ENCODE measurements at regions not wholly inside any gene's neighbourhood (a gene's known extent, or its start where the extent isn't known, plus 50 kb on each side); places are given as distances from the start of the nearest gene placed in this dataset.
"Not testable (repeated sequence)": the region's sequence is repeated elsewhere in the genome, so short reads cannot be mapped to it uniquely, and the experiment has no call there.

- no peak overlapping the region for H3K27ac ChIP-seq (ENCODE audit: low read length)
- TF ChIP-seq EZH2 (IDR thresholded peaks at IDR 0.05; ENCODE audit: low read length, unreplicated experiment), result no peak
- no peak for TF ChIP-seq EZH2phosphoT487 (IDR thresholded peaks at IDR 0.05; ENCODE audit: borderline replicate concordance, low read length)
- TF ChIP-seq, protein P1, sequence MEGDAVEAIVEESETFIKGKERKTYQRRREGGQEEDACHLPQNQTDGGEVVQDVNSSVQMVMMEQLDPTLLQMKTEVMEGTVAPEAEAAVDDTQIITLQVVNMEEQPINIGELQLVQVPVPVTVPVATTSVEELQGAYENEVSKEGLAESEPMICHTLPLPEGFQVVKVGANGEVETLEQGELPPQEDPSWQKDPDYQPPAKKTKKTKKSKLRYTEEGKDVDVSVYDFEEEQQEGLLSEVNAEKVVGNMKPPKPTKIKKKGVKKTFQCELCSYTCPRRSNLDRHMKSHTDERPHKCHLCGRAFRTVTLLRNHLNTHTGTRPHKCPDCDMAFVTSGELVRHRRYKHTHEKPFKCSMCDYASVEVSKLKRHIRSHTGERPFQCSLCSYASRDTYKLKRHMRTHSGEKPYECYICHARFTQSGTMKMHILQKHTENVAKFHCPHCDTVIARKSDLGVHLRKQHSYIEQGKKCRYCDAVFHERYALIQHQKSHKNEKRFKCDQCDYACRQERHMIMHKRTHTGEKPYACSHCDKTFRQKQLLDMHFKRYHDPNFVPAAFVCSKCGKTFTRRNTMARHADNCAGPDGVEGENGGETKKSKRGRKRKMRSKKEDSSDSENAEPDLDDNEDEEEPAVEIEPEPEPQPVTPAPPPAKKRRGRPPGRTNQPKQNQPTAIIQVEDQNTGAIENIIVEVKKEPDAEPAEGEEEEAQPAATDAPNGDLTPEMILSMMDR (conservative IDR thresholded peaks at IDR 0.05; ENCODE audit: low read depth, low read length), result no peak
- no peak overlapping the region for H2AFZ ChIP-seq (ENCODE audit: low read length)
- no peaks in the 10 kb centered on the region for H3K9me2 ChIP-seq (replicated peaks; ENCODE audit: low read length)
- H3K4me1 ChIP-seq (ENCODE audit: insufficient read depth, low read length), result no peaks in the 10 kb centered on the region
- CTCF ChIA-PET, result no interaction called here
- no peaks in the 10 kb centered on the region for H3K27me3 ChIP-seq (ENCODE audit: low read length)
- H3K9me3 ChIP-seq (ENCODE audit: low read length), result no peaks in the 10 kb centered on the region
- H3K79me2 ChIP-seq (ENCODE audit: low read length), result no peaks in the 10 kb centered on the region
- no peak overlapping the region for H3K4me2 ChIP-seq (ENCODE audit: low read length)
- intact Hi-C loops (cut with micrococcal nuclease), result no loop called here
- H3K9ac ChIP-seq (ENCODE audit: low read length), result no peak overlapping the region
- DNase-seq, result peak; percentile 15
- POLR2A ChIA-PET (ENCODE audit: unreplicated experiment), result interaction anchor here (0.5 kb wide), 1 partner anchor 52 kb away, joined by 4 read pairs; no protein-coding TSS in a partner anchor
- no peaks in the 10 kb centered on the region for H3F3A ChIP-seq (ENCODE audit: low read length, unreplicated experiment)
- no peaks in the 10 kb centered on the region for H4K20me1 ChIP-seq (ENCODE audit: low read length)
- no peaks in the 10 kb centered on the region for H3K36me3 ChIP-seq (ENCODE audit: low read depth, low read length)
- no TSS peak for BruUV-seq (replicated peaks)
- ATAC-seq, result peak; percentile 59
- no peak overlapping the region for H3K4me3 ChIP-seq (ENCODE audit: low read length)
Measured at GRCh38 chr7:65463184-65463583, 89.5 kb downstream of the ZNF92 start.

DNA sequence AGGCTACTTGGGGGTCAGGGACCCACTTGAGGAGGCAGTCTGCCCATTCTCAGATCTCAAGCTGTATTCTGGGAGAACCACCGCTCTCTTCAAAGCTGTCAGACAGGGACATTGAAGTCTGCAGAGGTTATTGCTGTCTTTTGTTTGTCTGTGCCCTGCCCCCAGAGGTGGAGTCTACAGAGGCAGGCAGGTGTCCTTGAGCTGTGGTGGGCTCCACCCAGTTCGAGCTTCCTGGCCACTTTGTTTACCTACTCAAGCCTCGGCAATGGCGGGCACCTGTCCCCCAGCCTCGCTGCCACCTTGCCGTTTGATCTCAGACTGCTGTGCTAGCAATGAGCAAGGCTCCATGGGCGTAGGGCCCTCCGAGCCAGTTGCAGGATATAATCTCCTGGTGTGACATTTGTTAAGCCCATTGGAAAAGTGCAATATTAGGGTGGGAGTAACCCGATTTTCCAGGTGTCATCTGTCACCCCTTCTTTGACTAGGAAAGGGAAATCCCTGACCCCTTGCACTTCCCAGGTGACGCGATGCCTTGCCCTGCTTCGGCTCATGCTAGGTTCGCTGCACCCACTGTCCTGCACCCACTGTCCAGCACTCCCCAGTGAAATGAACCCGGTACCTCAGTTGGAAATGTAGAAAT lies 96.4 kb downstream of the ZNF92 start:
- BruUV-seq (replicated peaks); H3K36me3 ChIP-seq (ENCODE audit: low read depth, low read length); H3K4me3 ChIP-seq (ENCODE audit: low read length); POLR2A ChIA-PET (ENCODE audit: unreplicated experiment); H4K20me1 ChIP-seq (ENCODE audit: low read length); DNase-seq; CTCF ChIA-PET; H3K27ac ChIP-seq (ENCODE audit: low read length); H3K9ac ChIP-seq (ENCODE audit: low read length); H3K9me3 ChIP-seq (ENCODE audit: low read length); H3K4me1 ChIP-seq (ENCODE audit: insufficient read depth, low read length); ATAC-seq; H3K27me3 ChIP-seq (ENCODE audit: low read length); H2AFZ ChIP-seq (ENCODE audit: low read length); H3F3A ChIP-seq (ENCODE audit: low read length, unreplicated experiment); H3K4me2 ChIP-seq (ENCODE audit: low read length); H3K79me2 ChIP-seq (ENCODE audit: low read length); H3K9me2 ChIP-seq (replicated peaks; ENCODE audit: low read length): not testable (repeated sequence)
- intact Hi-C loops (cut with micrococcal nuclease), result loop anchor here (10.0 kb wide), 1 partner anchor 515 kb away; no protein-coding TSS in a partner anchor

GRCh38 chr7:65471587-65471986 lies 97.9 kb downstream of the ZNF92 start:
- DNase-seq, result no peak
- no peak overlapping the region for H3K4me2 ChIP-seq (ENCODE audit: low read length)
- BruUV-seq (replicated peaks), result no TSS peak
- no peak overlapping the region for H2AFZ ChIP-seq (ENCODE audit: low read length)
- no peaks in the 10 kb centered on the region for H3K79me2 ChIP-seq (ENCODE audit: low read length)
- CTCF ChIA-PET, result no interaction called here
- no peak overlapping the region for H3K9ac ChIP-seq (ENCODE audit: low read length)
- no peak for TF ChIP-seq EZH2 (IDR thresholded peaks at IDR 0.05; ENCODE audit: low read length, unreplicated experiment)
- TF ChIP-seq, protein P1 (conservative IDR thresholded peaks at IDR 0.05; ENCODE audit: low read depth, low read length), result no peak
- no peak for TF ChIP-seq EZH2phosphoT487 (IDR thresholded peaks at IDR 0.05; ENCODE audit: borderline replicate concordance, low read length)
- H3K36me3 ChIP-seq (ENCODE audit: low read depth, low read length), result no peaks in the 10 kb centered on the region
- no peaks in the 10 kb centered on the region for H4K20me1 ChIP-seq (ENCODE audit: low read length)
- H3K4me1 ChIP-seq (ENCODE audit: insufficient read depth, low read length), result peaks cover 18% of the 10 kb centered on the region
- no peaks in the 10 kb centered on the region for H3K9me2 ChIP-seq (replicated peaks; ENCODE audit: low read length)
- H3K27ac ChIP-seq (ENCODE audit: low read length), result no peak overlapping the region
- intact Hi-C loops (cut with micrococcal nuclease), result loop anchor here (10.0 kb wide), 1 partner anchor 517 kb away; no protein-coding TSS in a partner anchor
- H3K4me3 ChIP-seq (ENCODE audit: low read length), result no peak overlapping the region
- no peaks in the 10 kb centered on the region for H3K9me3 ChIP-seq (ENCODE audit: low read length)
- no peaks in the 10 kb centered on the region for H3F3A ChIP-seq (ENCODE audit: low read length, unreplicated experiment)
- no peaks in the 10 kb centered on the region for H3K27me3 ChIP-seq (ENCODE audit: low read length)
- POLR2A ChIA-PET (ENCODE audit: unreplicated experiment), result no interaction called here
- ATAC-seq, result no peak
